HepG2 (cell line): ENCODE measurements at regions not wholly inside any gene's neighbourhood (a gene's known extent, or its start where the extent isn't known, plus 50 kb on each side); places are given as distances from the start of the nearest gene placed in this dataset.

Source experiments
- ATAC-seq: fragments of 200-7000 bp; cut with Tn5 transposase; 3 replicates; pipeline ENCODE4 v1.9.1; 2020; ENCODE audit warnings: mild to moderate bottlenecking, moderate library complexity
- BruUV-seq: library from RNA; stranded (reverse); fragments of 400-500 nt; replicated peaks from 2 replicates; lab custom pipeline; 2021; lab: Mats Ljungman, UMichigan
- CTCF ChIA-PET: fragments of 300-600 bp; formaldehyde crosslinking; extraction: SDS; loops from one replicate; lab custom pipeline; 2021; ENCODE audit warnings: low total read pairs, inconsistent platforms, low intra/inter-chr PET ratio; lab: Yijun Ruan, JAX
- POLR2A ChIA-PET: fragments of 350-600 bp; sonication (Branson Sonifier 250); formaldehyde crosslinking; loops from one replicate; lab custom pipeline; 2020; ENCODE audit warnings: antibody characterized with exemption, inconsistent platforms; lab: Yijun Ruan, JAX
- DNase-seq: peaks from one replicate; pipeline ENCODE4 v3.0.0-alpha.2; 2015; ENCODE audit warnings: low spot score
- FAIRE-seq: peaks from 3 replicates; lab custom pipeline; 2011; peaks lifted over from hg19 to GRCh38; lab: Jason Lieb, UNC
- H2AFZ ChIP-seq: one replicate; pipeline ENCODE4 v1.6.1; 2011; ENCODE audit warnings: low read length, inconsistent platforms
- H3K27ac ChIP-seq: fragments of 300-600 bp; 3 replicates; pipeline ENCODE4 v1.8.0; 2011; ENCODE audit warnings: mixed run types, mild to moderate bottlenecking, mixed read lengths, low read length, inconsistent platforms; ENCODE audit not compliant: insufficient read depth; ENCODE audit errors: extremely low read length
- H3K27me3 ChIP-seq, 2 experiments: fragments of 200-600 bp in 1 of 2; 2 replicates in 1 of 2; 3 replicates in 1 of 2; pipeline versions ENCODE4 v1.6.0 to v1.8.0; 2011; ENCODE audit warnings: low read length in 2 of 2, mild to moderate bottlenecking in 2 of 2, moderate library complexity in 2 of 2, inconsistent platforms in 1 of 2; ENCODE audit not compliant: insufficient read depth in 2 of 2, control insufficient read depth in 1 of 2
- H3K36me3 ChIP-seq, 2 experiments: fragments of 200-600 bp in 1 of 2; replicated peaks in 1 of 2; 2 replicates in 1 of 2; 3 replicates in 1 of 2; pipeline versions ENCODE4 v1.5.1 to v1.8.0; 2011; ENCODE audit warnings: low read length in 2 of 2, inconsistent platforms in 1 of 2; ENCODE audit not compliant: insufficient read depth in 2 of 2, control insufficient read depth in 1 of 2
- H3K4me1 ChIP-seq: 2 replicates; pipeline ENCODE4 v1.5.1; 2012; ENCODE audit warnings: low read length, inconsistent platforms; ENCODE audit not compliant: insufficient read depth
- H3K4me2 ChIP-seq: 2 replicates; pipeline ENCODE4 v1.6.0; 2011; ENCODE audit warnings: low read depth, low read length, inconsistent platforms
- H3K4me3 ChIP-seq, 3 experiments: fragments of 200-600 bp in 1 of 3; sonication (generic), shearing (Covaris generic) in 1 of 3; replicated peaks in 1 of 3; 2 replicates each; pipeline ENCODE4 v1.5.1; 2011 to 2016; ENCODE audit warnings: low read length in 3 of 3, inconsistent platforms in 2 of 3, low read depth in 2 of 3, mild to moderate bottlenecking in 2 of 3, control low read depth in 1 of 3, mixed read lengths in 1 of 3; ENCODE audit not compliant: insufficient read depth in 1 of 3
- H3K79me2 ChIP-seq: one replicate; pipeline ENCODE4 v1.6.1; 2011; ENCODE audit warnings: low read length, inconsistent platforms; ENCODE audit not compliant: insufficient read depth
- H3K9ac ChIP-seq: 2 replicates; pipeline ENCODE4 v1.6.0; 2011; ENCODE audit warnings: mild to moderate bottlenecking, low read depth, low read length, inconsistent platforms; ENCODE audit not compliant: insufficient read depth
- H3K9me3 ChIP-seq: 2 replicates; pipeline ENCODE4 v1.5.1; 2012; ENCODE audit warnings: mild to moderate bottlenecking, low read length
- H4K20me1 ChIP-seq: 2 replicates; pipeline ENCODE4 v1.6.0; 2011; ENCODE audit warnings: inconsistent platforms, mild to moderate bottlenecking, low read length, moderate library complexity; ENCODE audit not compliant: insufficient read depth
- ASH2L ChIP-seq: fragments of 300-600, 200-600 bp; sonication (generic); IDR thresholded peaks from 2 replicates; pipeline ENCODE4 v1.7.0; 2017; ENCODE audit warnings: low read depth, mild to moderate bottlenecking, moderate library complexity, mixed read lengths, low read length; ENCODE audit not compliant: insufficient read length
- ATRX ChIP-seq: sonication (generic); formaldehyde crosslinking; IDR thresholded peaks from 2 replicates; pipeline ENCODE4 v1.4.0; 2020; ENCODE audit warnings: missing genetic modification reagents, borderline replicate concordance
- PRMT3 ChIP-seq: sonication (generic); formaldehyde crosslinking; IDR thresholded peaks from 2 replicates; pipeline ENCODE4 v1.8.1; 2022; ENCODE audit warnings: low read depth, mild to moderate bottlenecking, moderate library complexity, missing genetic modification reagents, borderline replicate concordance
- TP53 ChIP-seq: sonication (generic); formaldehyde crosslinking; conservative IDR thresholded peaks from 2 replicates; pipeline ENCODE4 v1.4.0; 2020; ENCODE audit warnings: missing genetic modification reagents
- ZNF431 ChIP-seq: sonication (generic); formaldehyde crosslinking; IDR thresholded peaks from 2 replicates; pipeline ENCODE4 v1.9.0; 2022; ENCODE audit warnings: missing genetic modification reagents, low read depth, mild to moderate bottlenecking, borderline replicate concordance
- ZNF510 ChIP-seq: sonication (generic); formaldehyde crosslinking; IDR thresholded peaks from 2 replicates; pipeline ENCODE4 v1.4.0; 2020; ENCODE audit warnings: low read depth, mild to moderate bottlenecking, missing genetic modification reagents
- ZNF614 ChIP-seq: IDR thresholded peaks from 2 replicates; pipeline ENCODE4 v1.6.1; 2018; ENCODE audit warnings: missing biosample characterization, missing genetic modification reagents, inconsistent platforms, borderline replicate concordance
- ZNF777 ChIP-seq: sonication (generic); formaldehyde crosslinking; IDR thresholded peaks from 2 replicates; pipeline ENCODE4 v1.4.0; 2020; ENCODE audit warnings: missing genetic modification reagents
- ZSCAN21 ChIP-seq: sonication (generic); formaldehyde crosslinking; IDR thresholded peaks from 2 replicates; pipeline ENCODE4 v1.8.0; 2022; ENCODE audit warnings: mild to moderate bottlenecking, missing genetic modification reagents, moderate library complexity, borderline replicate concordance
- WGBS: methylation state at CpG from one replicate; pipeline ENCODE4 v1.1.6; 2017; ENCODE audit warnings: low lambda C conversion rate; 5-methylcytosine and 5-hydroxymethylcytosine counted together
- in situ Hi-C: cut with HindIII; loops from 2 replicates; pipeline ENCODE4 v1.10.0; 2017; ENCODE audit warnings: low pct_unique_long_range_greater_than_20kb; ENCODE audit not compliant: extremely low pct_ligation_motif_present
- intact Hi-C: fragments of 100-400 bp; cut with micrococcal nuclease; formaldehyde crosslinking; loops from one replicate; pipeline ENCODE4 v1.10.0; 2022; ENCODE audit not compliant: unreplicated experiment
- TF ChIP-seq, protein P1 (sequence below): conservative IDR thresholded peaks from 2 replicates; pipeline ENCODE4 v1.6.1; 2018; ENCODE audit warnings: missing genetic modification reagents
- TF ChIP-seq, protein P2 (sequence below): sonication (generic); formaldehyde crosslinking; IDR thresholded peaks from 2 replicates; pipeline ENCODE4 v1.4.0; 2020; ENCODE audit warnings: mild to moderate bottlenecking, missing genetic modification reagents
- TF ChIP-seq, protein P3 (sequence below): sonication (generic); formaldehyde crosslinking; IDR thresholded peaks from 2 replicates; pipeline ENCODE4 v1.4.0; 2020; ENCODE audit warnings: missing genetic modification reagents
- TF ChIP-seq, protein P4 (sequence below): sonication (generic); formaldehyde crosslinking; IDR thresholded peaks from 2 replicates; pipeline ENCODE4 v1.4.0; 2020; ENCODE audit warnings: mild to moderate bottlenecking, missing genetic modification reagents
- TF ChIP-seq, protein P5 (sequence below): sonication (generic); formaldehyde crosslinking; IDR thresholded peaks from 2 replicates; pipeline ENCODE4 v1.5.0; 2020; ENCODE audit warnings: missing genetic modification reagents, mild to moderate bottlenecking, borderline replicate concordance

DNA sequence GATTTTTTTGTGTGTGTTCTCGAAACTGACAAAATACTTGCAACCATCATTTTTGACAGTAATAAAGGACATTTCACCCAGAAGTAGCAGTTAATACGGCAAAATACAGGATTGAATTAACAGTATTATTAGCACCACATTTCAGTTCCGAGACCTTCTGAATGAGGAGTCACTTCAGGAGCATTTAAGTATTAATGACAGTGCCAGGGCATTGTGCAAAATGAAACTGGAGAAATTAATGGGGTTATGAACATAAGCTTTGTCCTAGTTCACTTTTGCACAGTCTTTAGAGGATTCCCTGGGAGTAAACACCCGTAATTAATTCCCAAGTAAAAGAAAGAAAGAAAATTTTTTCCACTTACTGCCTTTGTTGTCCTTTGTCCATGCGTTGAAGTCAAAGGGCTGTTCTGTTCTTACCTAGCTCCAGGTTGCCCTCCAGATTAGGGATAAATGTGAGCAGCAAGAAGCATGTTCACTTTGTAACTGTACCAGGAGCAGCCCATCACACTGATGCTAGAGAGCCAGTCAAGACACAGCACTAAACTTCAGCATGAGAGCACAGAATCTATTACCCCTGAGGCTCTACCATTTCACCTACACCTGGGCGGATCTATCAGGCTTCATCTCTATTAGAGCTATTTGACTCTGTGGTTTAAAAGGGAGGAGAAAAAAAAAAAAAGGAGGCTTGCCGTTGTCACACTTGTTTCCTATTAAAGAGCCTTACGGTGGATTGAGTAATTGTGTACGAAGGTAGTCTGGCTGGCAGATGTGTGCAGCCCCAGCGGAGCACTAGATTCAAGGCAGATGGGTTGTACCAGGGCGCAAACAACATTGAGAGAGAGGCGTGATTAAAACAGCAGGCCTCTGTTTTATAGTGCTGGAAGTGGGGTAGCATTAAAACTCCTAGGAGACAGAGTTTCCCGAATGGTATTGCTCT is 297.8 kb upstream of the SEMA3A start:
- BruUV-seq: no TSS peak
- Histone ChIP-seq H3K27ac (no peak overlapping the region), H3K4me3 (no peak overlapping the region), H3K27me3 (no peaks in the 10 kb centered on the region; a peak in 1 of 5 replicates), H2AFZ (no peak overlapping the region), H3K79me2 (no peaks in the 10 kb centered on the region), H3K9me3 (no peaks in the 10 kb centered on the region), H3K4me2 (no peak overlapping the region), H3K36me3 (no peaks in the 10 kb centered on the region), H3K9ac (no peak overlapping the region), H3K4me1 (no peaks in the 10 kb centered on the region), H4K20me1 (no peaks in the 10 kb centered on the region)
- no peak for FAIRE-seq
- ATAC-seq: no peak
- DNase-seq: no peak
- in situ Hi-C loops (loop anchor here (25.0 kb wide), 1 partner anchor 520 kb away; no protein-coding TSS in a partner anchor), intact Hi-C loops (no loop called here)
- 15% methylated on average over 13 of the region's 13 CpGs for WGBS
- ChIA-PET POLR2A (no interaction called here), CTCF (no interaction called here)
- TF ChIP-seq, protein P1, sequence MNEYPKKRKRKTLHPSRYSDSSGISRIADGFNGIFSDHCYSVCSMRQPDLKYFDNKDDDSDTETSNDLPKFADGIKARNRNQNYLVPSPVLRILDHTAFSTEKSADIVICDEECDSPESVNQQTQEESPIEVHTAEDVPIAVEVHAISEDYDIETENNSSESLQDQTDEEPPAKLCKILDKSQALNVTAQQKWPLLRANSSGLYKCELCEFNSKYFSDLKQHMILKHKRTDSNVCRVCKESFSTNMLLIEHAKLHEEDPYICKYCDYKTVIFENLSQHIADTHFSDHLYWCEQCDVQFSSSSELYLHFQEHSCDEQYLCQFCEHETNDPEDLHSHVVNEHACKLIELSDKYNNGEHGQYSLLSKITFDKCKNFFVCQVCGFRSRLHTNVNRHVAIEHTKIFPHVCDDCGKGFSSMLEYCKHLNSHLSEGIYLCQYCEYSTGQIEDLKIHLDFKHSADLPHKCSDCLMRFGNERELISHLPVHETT (CRISPR knock-in tag): no peak
- no peak for TF ChIP-seq ASH2L
- no peak for TF ChIP-seq ZNF614 (CRISPR knock-in tag)
- TF ChIP-seq ZSCAN21 (CRISPR knock-in tag): no peak
- TF ChIP-seq, protein P2, sequence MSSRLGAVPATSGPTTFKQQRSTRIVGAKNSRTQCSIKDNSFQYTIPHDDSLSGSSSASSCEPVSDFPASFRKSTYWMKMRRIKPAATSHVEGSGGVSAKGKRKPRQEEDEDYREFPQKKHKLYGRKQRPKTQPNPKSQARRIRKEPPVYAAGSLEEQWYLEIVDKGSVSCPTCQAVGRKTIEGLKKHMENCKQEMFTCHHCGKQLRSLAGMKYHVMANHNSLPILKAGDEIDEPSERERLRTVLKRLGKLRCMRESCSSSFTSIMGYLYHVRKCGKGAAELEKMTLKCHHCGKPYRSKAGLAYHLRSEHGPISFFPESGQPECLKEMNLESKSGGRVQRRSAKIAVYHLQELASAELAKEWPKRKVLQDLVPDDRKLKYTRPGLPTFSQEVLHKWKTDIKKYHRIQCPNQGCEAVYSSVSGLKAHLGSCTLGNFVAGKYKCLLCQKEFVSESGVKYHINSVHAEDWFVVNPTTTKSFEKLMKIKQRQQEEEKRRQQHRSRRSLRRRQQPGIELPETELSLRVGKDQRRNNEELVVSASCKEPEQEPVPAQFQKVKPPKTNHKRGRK: no peak
- no peak for TF ChIP-seq ATRX
- TF ChIP-seq, protein P3, sequence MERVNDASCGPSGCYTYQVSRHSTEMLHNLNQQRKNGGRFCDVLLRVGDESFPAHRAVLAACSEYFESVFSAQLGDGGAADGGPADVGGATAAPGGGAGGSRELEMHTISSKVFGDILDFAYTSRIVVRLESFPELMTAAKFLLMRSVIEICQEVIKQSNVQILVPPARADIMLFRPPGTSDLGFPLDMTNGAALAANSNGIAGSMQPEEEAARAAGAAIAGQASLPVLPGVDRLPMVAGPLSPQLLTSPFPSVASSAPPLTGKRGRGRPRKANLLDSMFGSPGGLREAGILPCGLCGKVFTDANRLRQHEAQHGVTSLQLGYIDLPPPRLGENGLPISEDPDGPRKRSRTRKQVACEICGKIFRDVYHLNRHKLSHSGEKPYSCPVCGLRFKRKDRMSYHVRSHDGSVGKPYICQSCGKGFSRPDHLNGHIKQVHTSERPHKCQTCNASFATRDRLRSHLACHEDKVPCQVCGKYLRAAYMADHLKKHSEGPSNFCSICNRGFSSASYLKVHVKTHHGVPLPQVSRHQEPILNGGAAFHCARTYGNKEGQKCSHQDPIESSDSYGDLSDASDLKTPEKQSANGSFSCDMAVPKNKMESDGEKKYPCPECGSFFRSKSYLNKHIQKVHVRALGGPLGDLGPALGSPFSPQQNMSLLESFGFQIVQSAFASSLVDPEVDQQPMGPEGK (CRISPR knock-in tag): no peak
- TF ChIP-seq PRMT3 (CRISPR knock-in tag): no peak
- no peak for TF ChIP-seq ZNF431
- TF ChIP-seq ZNF510: no peak
- TF ChIP-seq ZNF777: no peak
- TF ChIP-seq, protein P4, sequence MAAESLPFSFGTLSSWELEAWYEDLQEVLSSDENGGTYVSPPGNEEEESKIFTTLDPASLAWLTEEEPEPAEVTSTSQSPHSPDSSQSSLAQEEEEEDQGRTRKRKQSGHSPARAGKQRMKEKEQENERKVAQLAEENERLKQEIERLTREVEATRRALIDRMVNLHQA (CRISPR knock-in tag): no peak
- TF ChIP-seq, protein P5, sequence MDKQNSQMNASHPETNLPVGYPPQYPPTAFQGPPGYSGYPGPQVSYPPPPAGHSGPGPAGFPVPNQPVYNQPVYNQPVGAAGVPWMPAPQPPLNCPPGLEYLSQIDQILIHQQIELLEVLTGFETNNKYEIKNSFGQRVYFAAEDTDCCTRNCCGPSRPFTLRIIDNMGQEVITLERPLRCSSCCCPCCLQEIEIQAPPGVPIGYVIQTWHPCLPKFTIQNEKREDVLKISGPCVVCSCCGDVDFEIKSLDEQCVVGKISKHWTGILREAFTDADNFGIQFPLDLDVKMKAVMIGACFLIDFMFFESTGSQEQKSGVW (CRISPR knock-in tag): no peak
- no peak for TF ChIP-seq TP53 (CRISPR knock-in tag)
